ENCODE measurements at regions not wholly inside any gene's neighbourhood (a gene's known extent, or its start where the extent isn't known, plus 50 kb on each side); places are given as distances from the start of the nearest gene placed in this dataset.

DNA sequence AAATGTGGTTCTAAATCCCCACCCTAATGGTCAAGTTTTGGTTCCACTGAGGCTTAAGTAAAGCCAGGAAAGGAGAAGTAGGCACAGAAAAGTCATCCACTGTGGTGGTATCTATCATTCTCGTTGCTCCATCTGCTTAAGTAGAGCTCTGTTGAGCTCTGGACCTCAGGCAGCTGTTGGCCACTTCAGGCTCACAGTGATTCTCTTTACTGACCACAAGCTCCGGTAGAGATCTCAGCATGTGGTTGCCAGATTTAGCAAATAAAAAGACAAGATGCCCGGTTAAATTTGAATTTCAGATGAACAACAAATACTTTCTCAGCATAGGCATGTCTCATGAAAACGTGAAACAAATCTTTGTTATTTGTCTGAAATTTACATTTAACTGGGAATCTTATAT lies 132.3 kb upstream of the PTCHD1 start:
- no peak for DNase-seq (ENCODE audit: low read depth)
- H3K4me3 ChIP-seq (ENCODE audit: low read depth, low read length), result no peak overlapping the region
- TF ChIP-seq, protein P1, sequence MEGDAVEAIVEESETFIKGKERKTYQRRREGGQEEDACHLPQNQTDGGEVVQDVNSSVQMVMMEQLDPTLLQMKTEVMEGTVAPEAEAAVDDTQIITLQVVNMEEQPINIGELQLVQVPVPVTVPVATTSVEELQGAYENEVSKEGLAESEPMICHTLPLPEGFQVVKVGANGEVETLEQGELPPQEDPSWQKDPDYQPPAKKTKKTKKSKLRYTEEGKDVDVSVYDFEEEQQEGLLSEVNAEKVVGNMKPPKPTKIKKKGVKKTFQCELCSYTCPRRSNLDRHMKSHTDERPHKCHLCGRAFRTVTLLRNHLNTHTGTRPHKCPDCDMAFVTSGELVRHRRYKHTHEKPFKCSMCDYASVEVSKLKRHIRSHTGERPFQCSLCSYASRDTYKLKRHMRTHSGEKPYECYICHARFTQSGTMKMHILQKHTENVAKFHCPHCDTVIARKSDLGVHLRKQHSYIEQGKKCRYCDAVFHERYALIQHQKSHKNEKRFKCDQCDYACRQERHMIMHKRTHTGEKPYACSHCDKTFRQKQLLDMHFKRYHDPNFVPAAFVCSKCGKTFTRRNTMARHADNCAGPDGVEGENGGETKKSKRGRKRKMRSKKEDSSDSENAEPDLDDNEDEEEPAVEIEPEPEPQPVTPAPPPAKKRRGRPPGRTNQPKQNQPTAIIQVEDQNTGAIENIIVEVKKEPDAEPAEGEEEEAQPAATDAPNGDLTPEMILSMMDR (IDR thresholded peaks at IDR 0.05; ENCODE audit: insufficient read depth, low read length), result no peak

DNA sequence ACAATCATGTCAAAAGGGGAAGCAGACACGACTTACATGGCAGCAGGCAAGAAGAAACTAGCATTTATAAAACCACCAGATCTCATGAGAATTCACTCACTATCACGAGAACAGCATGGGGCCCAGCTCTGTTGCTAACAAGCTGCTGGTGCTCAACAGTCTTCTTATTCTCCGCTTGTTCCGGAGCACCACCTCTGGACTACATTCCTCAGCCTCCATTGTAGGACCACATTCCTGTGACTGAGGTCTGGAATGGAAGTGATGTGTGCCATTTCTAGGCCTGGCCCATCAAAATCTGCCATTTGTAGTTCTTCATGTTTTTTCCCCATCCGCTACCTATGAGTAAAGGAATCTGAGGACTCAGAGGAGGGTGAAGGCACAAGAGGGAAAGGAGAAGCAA lies 111.5 kb upstream of the PTCHD1 start:
- no peak for DNase-seq (ENCODE audit: low read depth)
- H3K4me3 ChIP-seq (ENCODE audit: low read depth, low read length), result no peak overlapping the region
- TF ChIP-seq, protein P1 (IDR thresholded peaks at IDR 0.05; ENCODE audit: insufficient read depth, low read length), result no peak

DNA sequence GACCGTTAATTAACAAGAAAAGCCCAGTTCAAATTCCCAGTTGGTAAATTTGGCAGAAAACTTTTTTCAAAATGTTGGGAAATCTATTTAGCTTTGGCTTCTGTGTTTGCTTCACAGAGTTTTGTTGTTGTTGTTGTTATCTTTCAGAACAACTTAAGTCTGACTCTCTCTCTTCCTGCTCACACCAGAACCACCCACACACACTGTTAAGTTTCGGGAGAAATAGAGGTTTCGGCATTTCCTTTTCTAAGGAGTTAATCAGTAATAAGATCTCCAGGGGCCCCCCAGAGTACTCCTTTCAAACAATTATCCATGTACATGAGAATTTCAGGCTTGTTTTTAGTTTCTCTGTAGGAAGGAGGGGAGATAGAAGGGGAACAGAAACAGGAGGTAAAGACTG lies 106.2 kb upstream of the PTCHD1 start:
- no peak overlapping the region for H3K4me3 ChIP-seq (ENCODE audit: low read depth, low read length)
- no peak for DNase-seq (ENCODE audit: low read depth)
- TF ChIP-seq, protein P1 (IDR thresholded peaks at IDR 0.05; ENCODE audit: insufficient read depth, low read length), result no peak

DNA sequence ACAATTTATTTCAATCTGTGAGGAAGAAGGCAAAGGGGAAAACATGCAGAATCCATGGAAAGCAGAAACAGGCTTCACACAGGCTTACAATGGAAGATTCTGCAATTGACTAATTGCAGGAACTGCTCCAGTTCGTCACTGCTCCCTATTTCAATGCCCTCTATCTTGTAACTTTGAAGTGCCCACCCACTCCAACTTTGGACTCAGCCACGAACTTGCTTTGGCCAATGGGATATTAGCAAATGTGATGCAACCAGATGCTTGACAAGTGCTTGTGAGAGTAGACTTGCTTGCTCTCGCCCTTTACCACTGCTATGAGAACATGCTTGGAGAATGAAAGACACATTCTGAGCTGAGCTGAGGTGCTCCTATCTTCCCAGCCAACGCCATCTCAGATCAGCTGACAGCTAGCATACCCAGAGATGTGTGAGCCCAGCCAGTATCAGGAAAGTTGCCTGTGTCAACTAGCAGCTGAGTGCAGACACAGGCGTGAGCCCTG lies 105.7 kb upstream of the PTCHD1 start:
- DNase-seq (ENCODE audit: low read depth), result no peak
- no peak overlapping the region for H3K4me3 ChIP-seq (ENCODE audit: low read depth, low read length)
- TF ChIP-seq, protein P1 (IDR thresholded peaks at IDR 0.05; ENCODE audit: insufficient read depth, low read length), result no peak

DNA sequence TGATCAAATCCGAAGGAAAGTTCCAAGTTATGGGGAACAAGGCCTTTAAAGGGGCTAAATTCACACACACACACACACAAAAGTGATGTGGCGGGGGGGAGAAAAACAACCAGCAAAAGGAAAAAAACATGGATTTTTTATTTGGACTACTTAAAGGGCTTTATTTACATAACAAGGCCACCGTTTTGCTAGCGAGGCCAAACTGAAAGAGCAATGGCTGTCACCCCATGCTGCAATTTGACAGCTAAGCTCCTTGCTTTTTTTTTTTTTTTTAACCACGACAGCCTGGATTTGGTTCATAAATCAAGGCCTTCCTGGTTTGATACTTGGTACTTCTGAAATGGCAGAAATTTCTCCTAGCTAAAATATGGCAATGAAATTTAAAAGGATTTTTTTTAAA lies 99.6 kb upstream of the PTCHD1 start:
- TF ChIP-seq, protein P1 (IDR thresholded peaks at IDR 0.05; ENCODE audit: insufficient read depth, low read length), result no peak

DNA sequence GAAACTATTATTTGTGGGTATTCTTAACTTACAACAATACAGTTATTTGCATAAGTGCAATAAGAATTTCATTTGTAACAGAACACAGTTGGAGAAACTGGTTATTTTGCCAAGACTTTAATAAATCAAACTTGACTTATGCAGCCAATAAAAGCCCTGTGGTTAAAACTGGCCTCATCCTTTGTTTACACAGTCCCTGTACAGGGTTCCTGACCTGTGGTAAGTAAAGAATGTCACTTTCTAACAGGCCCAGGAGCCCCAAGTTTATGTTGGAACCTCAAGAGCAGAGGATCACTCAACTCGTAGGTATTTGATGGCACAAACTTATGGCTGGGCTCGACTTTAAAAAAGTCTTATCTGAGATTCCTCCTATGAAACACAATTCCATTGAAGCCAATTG lies 88.6 kb upstream of the PTCHD1 start:
- DNase-seq (ENCODE audit: low read depth), result peak; percentile 55
- no peak overlapping the region for H3K4me3 ChIP-seq (ENCODE audit: low read depth, low read length)
- TF ChIP-seq, protein P1 (IDR thresholded peaks at IDR 0.05; ENCODE audit: insufficient read depth, low read length), result no peak

More for the DNA sequence above, 99.6 kb upstream of the PTCHD1 start:
- DNase-seq (ENCODE audit: low read depth), result no peak
- H3K4me3 ChIP-seq (ENCODE audit: low read depth, low read length), result no peak overlapping the region

DNA sequence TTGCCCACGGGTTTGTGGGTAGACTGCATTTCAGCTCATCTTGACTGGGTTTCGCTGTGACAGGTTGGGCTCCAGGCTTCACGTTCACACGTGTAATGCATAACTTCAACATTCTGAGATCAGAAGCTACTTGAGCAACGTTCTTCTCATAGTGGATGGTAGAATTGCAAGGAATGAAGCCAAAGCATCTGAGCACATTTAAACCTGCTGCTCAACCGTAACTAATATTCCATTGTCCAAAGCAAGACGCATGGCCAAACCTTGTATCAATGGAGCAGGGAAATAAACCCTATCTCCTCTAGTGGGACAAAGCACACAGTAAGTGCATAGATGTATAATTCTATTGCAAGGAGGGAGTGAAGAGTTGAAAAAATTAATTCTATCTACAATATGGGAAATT lies 86.5 kb upstream of the PTCHD1 start:
- TF ChIP-seq, protein P1 (IDR thresholded peaks at IDR 0.05; ENCODE audit: insufficient read depth, low read length), result no peak
- no peak for DNase-seq (ENCODE audit: low read depth)
- H3K4me3 ChIP-seq (ENCODE audit: low read depth, low read length), result no peak overlapping the region
